Testis (tissue), 2 donors: ENCODE measurements at regions not wholly inside any gene's neighbourhood (a gene's known extent, or its start where the extent isn't known, plus 50 kb on each side); places are given as distances from the start of the nearest gene placed in this dataset.

Experiments used
- CTCF ChIP-seq, 3 experiments: fragments of 450-650 bp in 2 of 3; fragments of 200-600 bp in 1 of 3; sonication (generic) in 1 of 3; IDR thresholded peaks; one replicate each; pipeline ENCODE4 v1.5.1; 2016 to 2019; ENCODE audit warnings: antibody characterized with exemption in 3 of 3, mild to moderate bottlenecking in 2 of 3, moderate library complexity in 1 of 3
- POLR2A ChIP-seq: fragments of 450-650 bp; IDR thresholded peaks from one replicate; pipeline ENCODE4 v1.6.1; 2017; ENCODE audit warnings: antibody characterized with exemption, mild to moderate bottlenecking, moderate library complexity

DNA sequence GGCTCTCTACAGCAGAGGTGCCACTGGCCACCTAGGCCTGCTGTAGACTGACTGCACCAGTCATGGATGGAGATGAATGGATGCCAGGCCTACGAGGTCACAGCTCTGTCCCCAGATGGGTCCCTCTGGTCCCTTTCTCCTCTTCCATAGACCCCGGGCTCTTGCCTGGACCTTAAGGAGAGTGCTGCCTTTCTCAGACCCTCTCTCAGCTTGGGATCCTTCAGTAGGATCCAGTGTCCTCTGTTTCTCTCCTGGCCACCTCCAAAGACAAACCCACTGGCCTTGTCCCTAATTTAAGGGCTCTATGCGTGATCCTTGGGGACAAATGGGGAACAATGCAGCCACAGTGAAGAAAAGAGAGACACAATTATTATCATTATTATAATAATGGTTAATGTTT, 189.3 kb upstream of the C16orf82 start:
- TF ChIP-seq CTCF (IDR thresholded peaks at IDR 0.05) (no peak), POLR2A (no peak)
